Activated naive CD4-positive, alpha-beta T cell treated with anti-CD3 and anti-CD28 coated beads for 36 hours (primary cell): ENCODE measurements at regions not wholly inside any gene's neighbourhood (a gene's known extent, or its start where the extent isn't known, plus 50 kb on each side); places are given as distances from the start of the nearest gene placed in this dataset.

Experiments used
- CTCF ChIA-PET: fragments of 350-600 bp; sonication (Branson Sonifier 250); formaldehyde crosslinking; loops from one replicate; lab custom pipeline; 2021; ENCODE audit warnings: antibody characterized with exemption; lab: Charles Lee
- DNase-seq: peaks from one replicate; pipeline ENCODE4 v3.0.0-alpha.2; 2020
- H3K27ac Mint-ChIP-seq: one replicate; pipeline ENCODE4 v1.8.0; 2021; ENCODE audit warnings: mild to moderate bottlenecking, mixed read lengths
- H3K27me3 Mint-ChIP-seq: one replicate; pipeline ENCODE4 v1.8.0; 2021; ENCODE audit warnings: low read depth, mixed read lengths
- H3K36me3 Mint-ChIP-seq: one replicate; pipeline ENCODE4 v1.8.0; 2021; ENCODE audit warnings: low read depth, mixed read lengths
- H3K4me1 Mint-ChIP-seq: one replicate; pipeline ENCODE4 v1.8.0; 2021; ENCODE audit warnings: low read depth, mixed read lengths
- H3K4me3 Mint-ChIP-seq: one replicate; pipeline ENCODE4 v1.8.0; 2021; ENCODE audit warnings: mild to moderate bottlenecking, moderate library complexity, mixed read lengths
- H3K9me3 Mint-ChIP-seq: one replicate; pipeline ENCODE4 v1.8.0; 2021; ENCODE audit warnings: mixed read lengths
- intact Hi-C: fragments of 100-400 bp; cut with micrococcal nuclease; formaldehyde crosslinking; loops from one replicate; pipeline ENCODE4 v1.15.1; 2023

DNA sequence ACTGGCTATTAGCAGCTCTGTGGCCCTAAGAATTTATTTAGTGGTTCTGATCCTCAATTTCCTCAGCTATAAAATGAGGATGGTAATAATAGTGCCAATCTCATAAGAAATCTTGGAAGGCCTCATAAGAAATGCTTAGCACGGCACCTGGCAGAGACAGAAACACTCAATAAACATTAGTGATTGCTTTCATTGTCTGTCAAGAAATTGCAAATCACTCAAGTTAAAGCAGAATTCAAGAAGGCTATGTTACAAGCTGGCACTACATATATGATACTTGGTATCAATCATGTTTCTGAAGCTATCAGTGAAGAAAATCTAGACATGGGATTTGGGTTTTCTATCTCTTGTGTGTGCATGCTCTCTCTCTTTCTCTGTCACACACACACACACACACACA, 267.7 kb upstream of the KCNIP4 start:
- CTCF ChIA-PET, result no interaction called here
- Mint-ChIP-seq H3K4me1 (no peaks in the 10 kb centered on the region), H3K4me3 (no peak overlapping the region), H3K27me3 (no peaks in the 10 kb centered on the region), H3K36me3 (no peaks in the 10 kb centered on the region), H3K9me3 (no peaks in the 10 kb centered on the region), H3K27ac (no peak overlapping the region)
- DNase-seq, result no peak
- intact Hi-C loops, result no loop called here

DNA sequence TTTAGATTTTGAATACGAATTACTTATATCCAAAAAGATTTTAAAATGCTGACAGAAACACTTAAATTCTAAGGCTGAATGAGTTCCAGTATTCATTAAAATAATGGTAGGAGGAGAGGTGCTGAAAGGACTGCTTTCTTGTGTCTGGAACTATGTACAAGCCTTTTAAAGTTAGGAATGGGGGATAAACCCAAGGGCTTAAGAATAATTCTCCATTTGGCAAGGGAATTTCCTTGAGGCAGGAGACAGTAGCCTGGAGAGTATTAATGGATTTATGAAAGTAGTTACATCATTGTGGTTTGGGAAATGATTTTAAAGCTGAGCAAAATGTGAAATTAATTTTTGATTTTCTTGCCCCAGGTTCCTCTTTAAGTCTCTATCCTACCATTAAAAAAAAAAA, 266.5 kb upstream of the KCNIP4 start:
- Mint-ChIP-seq H3K36me3 (no peaks in the 10 kb centered on the region), H3K4me3 (no peak overlapping the region), H3K4me1 (no peaks in the 10 kb centered on the region), H3K27ac (no peak overlapping the region), H3K9me3 (no peaks in the 10 kb centered on the region), H3K27me3 (no peaks in the 10 kb centered on the region)
- no peak for DNase-seq
- intact Hi-C loops, result no loop called here
- CTCF ChIA-PET, result no interaction called here

DNA sequence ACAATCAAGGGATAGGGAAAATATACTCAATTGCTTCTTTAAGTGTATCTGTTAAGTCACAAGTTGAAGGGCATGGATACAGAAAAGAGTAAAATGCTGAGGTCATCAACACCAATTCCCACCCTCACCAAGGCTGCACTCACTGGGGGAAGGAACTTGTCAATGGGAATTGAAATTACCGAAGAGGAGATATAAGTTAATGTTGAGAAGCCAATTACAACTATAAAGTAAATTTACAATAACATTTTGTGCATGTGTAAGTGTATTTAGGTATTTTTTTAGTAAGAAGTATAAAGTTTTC, 255.1 kb upstream of the KCNIP4 start:
- no peaks in the 10 kb centered on the region for H3K4me1 Mint-ChIP-seq
- H3K4me3 Mint-ChIP-seq, result no peak overlapping the region
- no peaks in the 10 kb centered on the region for H3K9me3 Mint-ChIP-seq
- H3K27ac Mint-ChIP-seq, result no peak overlapping the region
- H3K36me3 Mint-ChIP-seq, result no peaks in the 10 kb centered on the region
- intact Hi-C loops, result no loop called here
- DNase-seq, result no peak
- no peaks in the 10 kb centered on the region for H3K27me3 Mint-ChIP-seq
- CTCF ChIA-PET, result no interaction called here

DNA sequence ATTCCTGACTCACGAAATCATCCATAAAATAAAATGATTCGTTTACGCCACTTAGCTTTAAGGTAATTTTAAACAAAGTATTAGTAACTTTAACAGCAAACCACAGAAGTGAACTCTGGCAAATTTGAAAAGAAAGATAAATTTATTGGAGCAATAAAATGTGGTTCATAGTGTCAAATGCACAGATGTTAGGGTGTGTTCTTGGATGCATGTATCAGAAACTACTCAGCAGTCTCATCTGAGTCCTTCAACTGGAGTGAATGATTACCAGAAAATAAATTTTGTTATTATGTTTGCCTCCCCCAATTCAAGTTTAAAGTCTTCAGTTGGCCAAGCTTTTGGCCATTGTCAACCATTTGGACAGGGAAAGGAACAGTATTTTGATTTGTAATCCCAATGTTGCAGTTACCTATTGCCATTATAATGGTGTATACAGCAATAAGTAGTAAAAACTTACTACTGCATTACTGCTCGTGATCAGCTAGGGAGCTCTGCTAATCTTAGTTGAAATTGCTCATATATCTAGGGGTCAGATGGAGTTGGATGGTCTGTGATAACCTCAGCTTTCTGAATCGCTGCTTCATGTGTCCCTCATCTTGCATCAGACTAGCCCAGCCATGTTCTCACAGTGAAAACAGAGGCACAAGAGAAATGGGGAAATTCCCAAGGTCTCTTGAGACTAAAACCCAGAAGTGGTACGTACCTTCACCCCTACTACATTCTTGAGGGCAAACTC, 254.6 kb upstream of the KCNIP4 start:
- H3K27ac Mint-ChIP-seq, result no peak overlapping the region
- no peaks in the 10 kb centered on the region for H3K9me3 Mint-ChIP-seq
- CTCF ChIA-PET, result no interaction called here
- H3K4me3 Mint-ChIP-seq, result no peak overlapping the region
- intact Hi-C loops, result no loop called here
- no peak for DNase-seq
- H3K27me3 Mint-ChIP-seq, result peaks cover 2% of the 10 kb centered on the region
- no peaks in the 10 kb centered on the region for H3K36me3 Mint-ChIP-seq
- no peaks in the 10 kb centered on the region for H3K4me1 Mint-ChIP-seq

DNA sequence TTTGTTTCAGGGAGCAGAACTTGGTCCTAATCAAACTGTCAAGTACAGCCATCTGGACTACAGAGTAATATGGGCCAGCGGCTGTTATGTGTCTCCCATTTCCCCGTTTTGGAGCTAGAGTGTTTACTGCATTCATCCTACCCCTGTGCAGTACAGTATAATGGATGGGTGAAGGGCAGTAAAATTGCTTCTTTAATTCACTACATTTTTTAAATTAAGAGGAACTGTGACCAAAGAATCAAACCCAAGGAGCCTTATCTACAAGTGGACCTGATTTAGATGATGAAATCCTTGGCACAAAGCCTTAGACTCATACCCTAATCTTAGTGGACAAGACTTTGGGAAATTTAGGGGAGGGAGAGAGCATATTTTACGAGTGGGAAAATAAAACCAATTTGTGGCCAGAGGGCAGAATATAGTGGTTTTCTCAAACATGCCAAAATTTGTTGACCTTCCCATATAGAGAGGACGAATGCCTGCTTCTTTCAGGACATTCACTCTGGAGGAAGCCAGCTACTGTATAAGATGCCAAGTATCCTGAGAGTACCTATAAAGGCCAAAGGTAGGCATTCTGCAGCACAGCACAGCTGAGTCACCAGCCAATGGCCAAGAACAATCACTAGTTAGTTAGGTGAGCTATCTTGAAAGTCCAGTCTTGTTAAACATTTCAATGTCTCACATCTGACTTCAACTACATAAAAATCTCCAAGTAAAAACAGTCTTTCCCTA, 253.8 kb upstream of the KCNIP4 start:
- no peaks in the 10 kb centered on the region for H3K36me3 Mint-ChIP-seq
- H3K4me3 Mint-ChIP-seq, result no peak overlapping the region
- CTCF ChIA-PET, result no interaction called here
- intact Hi-C loops, result no loop called here
- H3K9me3 Mint-ChIP-seq, result no peaks in the 10 kb centered on the region
- H3K27me3 Mint-ChIP-seq, result peaks cover 3% of the 10 kb centered on the region
- H3K4me1 Mint-ChIP-seq, result no peaks in the 10 kb centered on the region
- H3K27ac Mint-ChIP-seq, result no peak overlapping the region
- no peak for DNase-seq

DNA sequence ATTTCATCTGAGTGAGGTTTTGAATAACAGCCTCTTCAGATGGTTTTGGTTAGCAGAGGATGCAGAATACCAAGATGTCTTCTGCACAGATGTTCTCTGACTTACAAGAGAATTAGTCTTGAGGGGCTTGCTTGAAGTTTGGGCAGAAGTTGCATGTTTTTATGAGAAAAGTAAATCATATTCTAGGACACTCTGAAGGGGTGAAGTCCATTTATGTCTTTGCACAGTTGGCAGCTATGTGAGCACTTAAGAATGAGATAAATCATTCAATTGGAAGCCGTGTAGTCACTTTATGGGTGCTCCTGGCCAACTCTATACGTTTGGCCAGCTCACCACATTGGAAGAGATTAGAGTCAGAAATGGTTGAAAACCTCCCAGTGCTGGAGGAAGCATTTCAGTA, 252.7 kb upstream of the KCNIP4 start:
- H3K9me3 Mint-ChIP-seq, result no peaks in the 10 kb centered on the region
- intact Hi-C loops, result no loop called here
- H3K4me1 Mint-ChIP-seq, result no peaks in the 10 kb centered on the region
- no peak for DNase-seq
- no peaks in the 10 kb centered on the region for H3K36me3 Mint-ChIP-seq
- H3K4me3 Mint-ChIP-seq, result no peak overlapping the region
- peaks cover 3% of the 10 kb centered on the region for H3K27me3 Mint-ChIP-seq
- CTCF ChIA-PET, result no interaction called here
- H3K27ac Mint-ChIP-seq, result no peak overlapping the region

DNA sequence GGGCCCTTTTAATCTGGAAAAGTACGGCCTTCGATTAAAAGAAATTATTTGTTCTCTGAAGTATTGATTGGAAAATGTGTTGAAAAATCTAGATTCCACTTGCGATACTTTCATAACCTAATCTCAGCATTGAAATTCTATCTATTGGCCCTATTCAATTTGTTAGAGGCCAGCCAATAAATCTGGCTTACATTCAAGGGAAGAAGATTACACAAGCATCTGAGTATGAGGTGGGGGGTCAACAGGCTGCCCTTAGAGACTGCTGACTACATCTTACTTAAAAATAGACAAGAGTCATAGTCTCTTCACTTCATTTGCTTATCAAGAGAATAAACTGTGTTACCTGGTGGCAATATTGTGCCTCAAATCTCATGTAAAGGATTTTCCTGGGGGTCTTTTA, 248.0 kb upstream of the KCNIP4 start:
- no peaks in the 10 kb centered on the region for H3K9me3 Mint-ChIP-seq
- intact Hi-C loops, result no loop called here
- no peak for DNase-seq
- no peak overlapping the region for H3K27ac Mint-ChIP-seq
- H3K27me3 Mint-ChIP-seq, result peaks cover 3% of the 10 kb centered on the region
- no peaks in the 10 kb centered on the region for H3K36me3 Mint-ChIP-seq
- H3K4me3 Mint-ChIP-seq, result no peak overlapping the region
- CTCF ChIA-PET, result no interaction called here
- H3K4me1 Mint-ChIP-seq, result no peaks in the 10 kb centered on the region

DNA sequence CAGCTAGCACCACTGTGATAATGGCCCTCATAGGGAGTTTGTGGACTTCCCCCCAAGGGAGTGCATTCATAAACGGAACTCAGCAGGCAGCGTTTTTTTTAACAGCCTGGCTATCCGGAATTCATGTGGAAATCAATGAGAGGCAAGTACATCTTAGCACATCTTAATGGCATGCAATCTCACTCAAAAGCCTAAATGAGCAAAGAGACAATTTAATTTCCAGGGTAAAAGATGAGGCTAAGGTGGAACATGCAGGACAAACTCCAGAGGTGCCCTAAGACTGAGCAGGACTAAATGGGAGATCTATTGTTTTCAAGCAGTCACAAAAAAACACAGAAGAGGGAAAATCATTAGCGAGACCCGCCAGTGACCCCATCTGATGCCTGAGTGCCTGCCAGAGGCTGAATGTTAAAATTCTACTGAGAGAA, 243.5 kb upstream of the KCNIP4 start:
- H3K36me3 Mint-ChIP-seq, result no peaks in the 10 kb centered on the region
- intact Hi-C loops, result no loop called here
- CTCF ChIA-PET, result no interaction called here
- no peak overlapping the region for H3K4me3 Mint-ChIP-seq
- no peaks in the 10 kb centered on the region for H3K4me1 Mint-ChIP-seq
- no peaks in the 10 kb centered on the region for H3K9me3 Mint-ChIP-seq
- peaks cover 2% of the 10 kb centered on the region for H3K27me3 Mint-ChIP-seq
- H3K27ac Mint-ChIP-seq, result no peak overlapping the region
- no peak for DNase-seq

DNA sequence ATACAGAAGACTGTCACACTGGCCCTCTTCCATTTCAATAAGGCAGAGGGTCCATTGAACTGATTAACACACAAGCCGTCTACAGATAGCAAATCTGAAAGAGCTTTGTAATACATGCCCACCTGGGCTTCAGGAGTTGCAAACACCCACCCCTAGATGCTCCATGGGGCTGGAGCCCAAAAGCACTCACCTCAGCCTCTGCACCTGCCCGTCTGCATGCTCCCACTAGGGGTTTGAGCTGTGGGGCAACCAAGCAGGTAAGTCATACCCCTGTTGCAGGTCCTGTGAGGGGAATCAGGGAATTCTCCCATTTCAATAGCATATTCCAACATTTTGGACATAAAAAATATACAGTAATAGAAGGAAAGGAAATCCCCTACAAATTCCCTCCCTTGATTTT, 243.0 kb upstream of the KCNIP4 start:
- Mint-ChIP-seq H3K36me3 (no peaks in the 10 kb centered on the region), H3K27me3 (peaks cover 2% of the 10 kb centered on the region), H3K4me3 (no peak overlapping the region), H3K27ac (no peak overlapping the region), H3K4me1 (no peaks in the 10 kb centered on the region), H3K9me3 (no peaks in the 10 kb centered on the region)
- CTCF ChIA-PET, result no interaction called here
- no peak for DNase-seq
- intact Hi-C loops, result no loop called here

DNA sequence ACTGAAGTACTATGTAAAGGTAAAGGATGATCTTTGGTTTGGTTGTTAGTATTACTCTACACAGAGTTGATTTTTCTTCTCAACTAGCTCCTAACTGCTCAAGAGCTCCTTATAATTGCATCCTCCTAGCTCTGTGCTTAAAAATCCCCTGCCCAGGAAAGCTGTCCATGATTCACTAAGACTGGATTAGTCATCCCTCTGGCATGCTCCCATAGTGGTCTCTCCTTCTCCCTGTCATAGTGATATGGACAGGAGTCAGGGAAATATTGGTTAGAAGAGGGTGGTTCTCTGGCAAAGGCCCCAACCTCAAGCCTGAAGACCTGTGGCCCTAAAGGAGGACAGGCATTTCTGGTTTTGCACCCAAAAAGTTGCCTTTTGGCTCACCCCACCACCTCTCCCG, 242.3 kb upstream of the KCNIP4 start:
- H3K4me3 Mint-ChIP-seq, result no peak overlapping the region
- CTCF ChIA-PET, result no interaction called here
- intact Hi-C loops, result no loop called here
- no peaks in the 10 kb centered on the region for H3K36me3 Mint-ChIP-seq
- H3K4me1 Mint-ChIP-seq, result no peaks in the 10 kb centered on the region
- peaks cover 2% of the 10 kb centered on the region for H3K27me3 Mint-ChIP-seq
- H3K27ac Mint-ChIP-seq, result no peak overlapping the region
- no peak for DNase-seq
- no peaks in the 10 kb centered on the region for H3K9me3 Mint-ChIP-seq

DNA sequence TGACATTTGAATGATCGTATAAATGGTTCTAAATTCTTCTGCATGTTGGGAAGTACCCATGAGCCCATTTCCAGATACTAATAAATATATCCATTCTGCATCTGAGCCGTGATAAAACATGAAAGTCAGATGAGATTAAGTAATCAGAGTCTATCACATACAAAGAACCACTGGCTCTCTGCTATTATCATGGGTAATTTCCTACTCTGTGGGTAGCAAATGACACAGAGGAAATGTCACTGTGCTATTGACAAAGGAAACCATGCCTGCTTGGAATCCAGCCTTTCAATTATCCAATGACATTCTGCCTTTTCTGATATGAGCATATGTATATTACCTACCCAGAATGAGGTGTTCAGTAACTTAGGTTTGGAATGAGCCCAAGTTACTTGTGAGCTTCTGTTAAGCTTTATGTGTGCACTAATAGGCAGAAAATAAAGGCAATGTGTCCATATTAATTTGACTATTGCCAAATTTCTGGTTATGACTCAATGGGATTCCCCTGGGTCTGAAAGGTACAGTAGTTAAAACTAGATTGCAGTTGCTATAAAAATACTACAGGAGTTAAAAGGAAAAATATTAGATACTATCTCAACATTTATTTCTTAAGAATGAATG, 238.7 kb upstream of the KCNIP4 start:
- H3K36me3 Mint-ChIP-seq, result no peaks in the 10 kb centered on the region
- CTCF ChIA-PET, result interaction anchor here (0.7 kb wide), 1 partner anchor 537 kb away, joined by 3 read pairs; no protein-coding TSS in a partner anchor
- no peak overlapping the region for H3K27ac Mint-ChIP-seq
- H3K4me1 Mint-ChIP-seq, result no peaks in the 10 kb centered on the region
- H3K9me3 Mint-ChIP-seq, result no peaks in the 10 kb centered on the region
- intact Hi-C loops, result no loop called here
- no peak overlapping the region for H3K4me3 Mint-ChIP-seq
- peaks cover 2% of the 10 kb centered on the region for H3K27me3 Mint-ChIP-seq
- DNase-seq, result no peak

DNA sequence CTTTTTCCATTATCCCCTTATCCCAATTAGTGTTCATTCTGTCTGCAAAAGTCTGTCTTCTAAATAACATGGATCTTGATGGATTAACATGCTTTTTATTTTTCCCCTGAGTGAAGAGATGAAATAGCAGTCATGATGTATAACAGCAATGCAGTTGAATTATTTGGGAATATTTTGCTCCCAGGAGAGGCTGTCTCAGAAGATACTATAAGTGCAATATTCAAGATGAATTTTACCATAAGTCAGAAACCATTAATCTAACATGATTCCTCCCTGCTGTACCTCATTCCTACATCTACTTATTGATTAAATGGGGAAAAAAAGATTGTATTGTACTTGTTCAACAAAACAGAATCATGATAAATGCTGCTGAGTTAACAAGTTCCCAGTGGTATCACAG, 233.2 kb upstream of the KCNIP4 start:
- no peaks in the 10 kb centered on the region for H3K27me3 Mint-ChIP-seq
- no peaks in the 10 kb centered on the region for H3K36me3 Mint-ChIP-seq
- intact Hi-C loops, result no loop called here
- no peak overlapping the region for H3K4me3 Mint-ChIP-seq
- H3K4me1 Mint-ChIP-seq, result no peaks in the 10 kb centered on the region
- no peak overlapping the region for H3K27ac Mint-ChIP-seq
- H3K9me3 Mint-ChIP-seq, result no peaks in the 10 kb centered on the region
- no peak for DNase-seq
- CTCF ChIA-PET, result no interaction called here
